K562 (cell line): ENCODE measurements at regions not wholly inside any gene's neighbourhood (a gene's known extent, or its start where the extent isn't known, plus 50 kb on each side); places are given as distances from the start of the nearest gene placed in this dataset.

ENCODE experiments used
- CBFA2T3 ChIP-seq: fragments of 450-650 bp; IDR thresholded peaks from 2 replicates; pipeline ENCODE4 v1.6.1; 2017
- CUX1 ChIP-seq: fragments of 200-800 bp; sonication (Bioruptor generic); IDR thresholded peaks from 2 replicates; pipeline ENCODE4 v1.6.1; 2016; ENCODE audit warnings: missing genetic modification characterization, missing compliant biosample characterization
- GTF3C2 ChIP-seq: IDR thresholded peaks from 3 replicates; pipeline ENCODE4 v1.6.1; 2011; ENCODE audit warnings: borderline replicate concordance, mild to moderate bottlenecking, moderate library complexity; ENCODE audit not compliant: insufficient read length; ENCODE audit errors: extremely low read depth
- HCFC1 ChIP-seq: IDR thresholded peaks from 2 replicates; pipeline ENCODE4 v1.6.1; 2012; ENCODE audit warnings: low read depth, low read length, improper control_type of control experiment
- HDAC2 ChIP-seq: fragments of 450-650 bp; IDR thresholded peaks from 2 replicates; pipeline ENCODE4 v1.6.1; 2016; ENCODE audit warnings: mild to moderate bottlenecking
- HEY1 ChIP-seq: fragments of 250-450 bp; sonication (Bioruptor Pico); IDR thresholded peaks from 2 replicates; pipeline ENCODE4 v1.5.0; 2020; ENCODE audit warnings: mild to moderate bottlenecking, moderate library complexity, borderline replicate concordance
- KLF13 ChIP-seq: fragments of 450-650 bp; IDR thresholded peaks from 2 replicates; pipeline ENCODE4 v1.6.1; 2016; ENCODE audit warnings: missing genetic modification characterization, low read depth, mild to moderate bottlenecking, missing compliant biosample characterization, moderate library complexity, borderline replicate concordance
- MAZ ChIP-seq, 2 experiments: fragments of 450-650 bp in 1 of 2; sonication (generic) in 1 of 2; formaldehyde crosslinking; IDR thresholded peaks in 1 of 2; conservative IDR thresholded peaks in 1 of 2; 2 replicates each; pipeline versions ENCODE4 v1.4.0 to v1.5.0; 2020; ENCODE audit warnings: mild to moderate bottlenecking in 1 of 2, missing genetic modification reagents in 1 of 2
- MECOM ChIP-seq: fragments of 250-450 bp; sonication (Bioruptor Pico); IDR thresholded peaks from 2 replicates; pipeline ENCODE4 v1.8.0; 2022; ENCODE audit warnings: inconsistent platforms
- PYGO2 ChIP-seq: fragments of 450-650 bp; IDR thresholded peaks from 2 replicates; pipeline ENCODE4 v1.6.1; 2016; ENCODE audit warnings: mild to moderate bottlenecking, missing genetic modification characterization, moderate library complexity, missing compliant biosample characterization
- RBM14 ChIP-seq: fragments of 200-400 bp; formaldehyde crosslinking; IDR thresholded peaks from 2 replicates; pipeline ENCODE4 v1.6.1; 2018; ENCODE audit warnings: low read depth, mild to moderate bottlenecking, low read length, moderate library complexity, borderline replicate concordance; ENCODE audit not compliant: insufficient read depth
- SMARCA5 ChIP-seq: fragments of 450-650 bp; IDR thresholded peaks from 2 replicates; pipeline ENCODE4 v1.6.1; 2016
- SNAPC5 ChIP-seq: fragments of 250-450 bp; sonication (Bioruptor Pico); IDR thresholded peaks from 2 replicates; pipeline ENCODE4 v1.8.0; 2021; ENCODE audit warnings: moderate library complexity, mild to moderate bottlenecking, inconsistent platforms
- SNIP1 ChIP-seq: fragments of 450-650 bp; IDR thresholded peaks from 2 replicates; pipeline ENCODE4 v1.7.1; 2017; ENCODE audit warnings: low read depth, mild to moderate bottlenecking
- TAF7 ChIP-seq: fragments of 450-650 bp; IDR thresholded peaks from 2 replicates; pipeline ENCODE4 v1.6.1; 2016; ENCODE audit warnings: missing genetic modification characterization, missing compliant biosample characterization
- YBX1 ChIP-seq: fragments of 450-650 bp; IDR thresholded peaks from 2 replicates; pipeline ENCODE4 v1.7.1; 2016; ENCODE audit warnings: mild to moderate bottlenecking
- ZBTB12 ChIP-seq: fragments of 250-450 bp; sonication (Bioruptor Pico); IDR thresholded peaks from 2 replicates; pipeline ENCODE4 v1.4.0; 2020
- ZNF175 ChIP-seq: fragments of 200-800 bp; sonication (Bioruptor generic); IDR thresholded peaks from 2 replicates; pipeline ENCODE4 v1.6.1; 2016; ENCODE audit warnings: low read depth, mild to moderate bottlenecking, missing genetic modification characterization, missing compliant biosample characterization
- ZNF354B ChIP-seq: fragments of 250-450 bp; sonication (Bioruptor Pico); IDR thresholded peaks from 2 replicates; pipeline ENCODE4 v1.4.0; 2020
- ZNF408 ChIP-seq: fragments of 250-450 bp; sonication (Bioruptor Pico); IDR thresholded peaks from 2 replicates; pipeline ENCODE4 v1.4.0; 2020; ENCODE audit warnings: low read depth, mild to moderate bottlenecking, moderate library complexity
- ZNF41 ChIP-seq: fragments of 250-450 bp; sonication (Bioruptor Pico); conservative IDR thresholded peaks from 2 replicates; pipeline ENCODE4 v1.4.0; 2020; ENCODE audit warnings: mild to moderate bottlenecking
- ZNF57 ChIP-seq: fragments of 450-650 bp; formaldehyde crosslinking; IDR thresholded peaks from 2 replicates; pipeline ENCODE4 v1.4.0; 2020; ENCODE audit warnings: mild to moderate bottlenecking, moderate library complexity

GRCh38 chr2:55106148-55106547 is 55.9 kb upstream of the RTN4 start (continued):
- no peak for TF ChIP-seq CUX1 (CRISPR knock-in tag)
- TF ChIP-seq SNIP1: no peak
- TF ChIP-seq HCFC1: no peak
- TF ChIP-seq PYGO2 (tag): no peak
- TF ChIP-seq YBX1: no peak
- no peak for TF ChIP-seq ZBTB12 (CRISPR knock-in tag)
- TF ChIP-seq GTF3C2: no peak
- TF ChIP-seq ZNF175: 0 out of 2 replicates have a peak, but pooled peaks have one; percentile 36
- TF ChIP-seq MAZ (CRISPR knock-in tag; conservative IDR thresholded peaks at IDR 0.05 in 1 of 2, IDR thresholded peaks at IDR 0.05 in 1 of 2): no peak
- TF ChIP-seq MECOM (CRISPR knock-in tag): no peak
- TF ChIP-seq ZNF408 (CRISPR knock-in tag): no peak
- no peak for TF ChIP-seq HEY1 (CRISPR knock-in tag)
- 0 out of 2 replicates have a peak, but pooled peaks have one; percentile 26 for TF ChIP-seq CBFA2T3
- no peak for TF ChIP-seq KLF13 (tag)
- TF ChIP-seq RBM14: no peak
- no peak for TF ChIP-seq ZNF41
- no peak for TF ChIP-seq ZNF57 (CRISPR knock-in tag)
- TF ChIP-seq SNAPC5 (CRISPR knock-in tag): no peak
- TF ChIP-seq SMARCA5: no peak; the same call in 1 of the 2 replicates
- TF ChIP-seq ZNF354B: no peak
- no peak for TF ChIP-seq TAF7 (tag)
- 0 out of 2 replicates have a peak, but pooled peaks have one; percentile 44 for TF ChIP-seq HDAC2
